HepG2 (cell line): ENCODE measurements at regions not wholly inside any gene's neighbourhood (a gene's known extent, or its start where the extent isn't known, plus 50 kb on each side); places are given as distances from the start of the nearest gene placed in this dataset.

ENCODE experiments used
- FLYWCH1 ChIP-seq: sonication (generic); formaldehyde crosslinking; IDR thresholded peaks from 2 replicates; pipeline ENCODE4 v1.8.1; 2023; ENCODE audit warnings: mild to moderate bottlenecking, missing genetic modification reagents
- GMEB1 ChIP-seq: sonication (generic); formaldehyde crosslinking; IDR thresholded peaks from 2 replicates; pipeline ENCODE4 v1.5.1; 2020; ENCODE audit warnings: missing genetic modification reagents, mild to moderate bottlenecking, borderline replicate concordance
- ZFX ChIP-seq: sonication (generic); formaldehyde crosslinking; IDR thresholded peaks from 2 replicates; pipeline ENCODE4 v1.4.0; 2020; ENCODE audit warnings: mild to moderate bottlenecking, low read depth, missing genetic modification reagents, moderate library complexity
- ZNF746 ChIP-seq: sonication (generic); formaldehyde crosslinking; IDR thresholded peaks from 2 replicates; pipeline ENCODE4 v1.8.0; 2022; ENCODE audit warnings: mild to moderate bottlenecking, missing genetic modification reagents
- TF ChIP-seq, protein P1 (sequence below): sonication (generic); formaldehyde crosslinking; IDR thresholded peaks from 2 replicates; pipeline ENCODE4 v1.5.0; 2020; ENCODE audit warnings: missing genetic modification reagents
- TF ChIP-seq, protein P2 (sequence below): sonication (generic); formaldehyde crosslinking; IDR thresholded peaks from 2 replicates; pipeline ENCODE4 v1.4.0; 2020; ENCODE audit warnings: missing genetic modification reagents, borderline replicate concordance

- TF ChIP-seq, protein P1, sequence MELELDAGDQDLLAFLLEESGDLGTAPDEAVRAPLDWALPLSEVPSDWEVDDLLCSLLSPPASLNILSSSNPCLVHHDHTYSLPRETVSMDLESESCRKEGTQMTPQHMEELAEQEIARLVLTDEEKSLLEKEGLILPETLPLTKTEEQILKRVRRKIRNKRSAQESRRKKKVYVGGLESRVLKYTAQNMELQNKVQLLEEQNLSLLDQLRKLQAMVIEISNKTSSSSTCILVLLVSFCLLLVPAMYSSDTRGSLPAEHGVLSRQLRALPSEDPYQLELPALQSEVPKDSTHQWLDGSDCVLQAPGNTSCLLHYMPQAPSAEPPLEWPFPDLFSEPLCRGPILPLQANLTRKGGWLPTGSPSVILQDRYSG = no peak
- TF ChIP-seq, protein P2, sequence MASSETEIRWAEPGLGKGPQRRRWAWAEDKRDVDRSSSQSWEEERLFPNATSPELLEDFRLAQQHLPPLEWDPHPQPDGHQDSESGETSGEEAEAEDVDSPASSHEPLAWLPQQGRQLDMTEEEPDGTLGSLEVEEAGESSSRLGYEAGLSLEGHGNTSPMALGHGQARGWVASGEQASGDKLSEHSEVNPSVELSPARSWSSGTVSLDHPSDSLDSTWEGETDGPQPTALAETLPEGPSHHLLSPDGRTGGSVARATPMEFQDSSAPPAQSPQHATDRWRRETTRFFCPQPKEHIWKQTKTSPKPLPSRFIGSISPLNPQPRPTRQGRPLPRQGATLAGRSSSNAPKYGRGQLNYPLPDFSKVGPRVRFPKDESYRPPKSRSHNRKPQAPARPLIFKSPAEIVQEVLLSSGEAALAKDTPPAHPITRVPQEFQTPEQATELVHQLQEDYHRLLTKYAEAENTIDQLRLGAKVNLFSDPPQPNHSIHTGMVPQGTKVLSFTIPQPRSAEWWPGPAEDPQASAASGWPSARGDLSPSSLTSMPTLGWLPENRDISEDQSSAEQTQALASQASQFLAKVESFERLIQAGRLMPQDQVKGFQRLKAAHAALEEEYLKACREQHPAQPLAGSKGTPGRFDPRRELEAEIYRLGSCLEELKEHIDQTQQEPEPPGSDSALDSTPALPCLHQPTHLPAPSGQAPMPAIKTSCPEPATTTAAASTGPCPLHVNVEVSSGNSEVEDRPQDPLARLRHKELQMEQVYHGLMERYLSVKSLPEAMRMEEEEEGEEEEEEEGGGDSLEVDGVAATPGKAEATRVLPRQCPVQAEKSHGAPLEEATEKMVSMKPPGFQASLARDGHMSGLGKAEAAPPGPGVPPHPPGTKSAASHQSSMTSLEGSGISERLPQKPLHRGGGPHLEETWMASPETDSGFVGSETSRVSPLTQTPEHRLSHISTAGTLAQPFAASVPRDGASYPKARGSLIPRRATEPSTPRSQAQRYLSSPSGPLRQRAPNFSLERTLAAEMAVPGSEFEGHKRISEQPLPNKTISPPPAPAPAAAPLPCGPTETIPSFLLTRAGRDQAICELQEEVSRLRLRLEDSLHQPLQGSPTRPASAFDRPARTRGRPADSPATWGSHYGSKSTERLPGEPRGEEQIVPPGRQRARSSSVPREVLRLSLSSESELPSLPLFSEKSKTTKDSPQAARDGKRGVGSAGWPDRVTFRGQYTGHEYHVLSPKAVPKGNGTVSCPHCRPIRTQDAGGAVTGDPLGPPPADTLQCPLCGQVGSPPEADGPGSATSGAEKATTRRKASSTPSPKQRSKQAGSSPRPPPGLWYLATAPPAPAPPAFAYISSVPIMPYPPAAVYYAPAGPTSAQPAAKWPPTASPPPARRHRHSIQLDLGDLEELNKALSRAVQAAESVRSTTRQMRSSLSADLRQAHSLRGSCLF = no peak
- TF ChIP-seq ZNF746 (CRISPR knock-in tag) = no peak
- TF ChIP-seq GMEB1 (CRISPR knock-in tag) = no peak
- no peak for TF ChIP-seq FLYWCH1 (CRISPR knock-in tag)
- TF ChIP-seq ZFX (CRISPR knock-in tag) = no peak
Observed at GRCh38 chr4:163895378-163896005, 401.0 kb downstream of the TMA16 start (continued).
